Epithelial cell of proximal tubule (primary cell): ENCODE measurements at regions not wholly inside any gene's neighbourhood (a gene's known extent, or its start where the extent isn't known, plus 50 kb on each side); places are given as distances from the start of the nearest gene placed in this dataset.
A peak's percentile ranks its signal among the peaks of the same experiment; 100 is the strongest.

Experiments used
- DNase-seq: peaks from one replicate; pipeline ENCODE4 v3.0.0-alpha.2; 2011; ENCODE audit warnings: low read depth
- H3K4me3 ChIP-seq: 2 replicates; pipeline ENCODE4 v1.5.1; 2011; ENCODE audit warnings: low read depth, mild to moderate bottlenecking, low read length
- CTCF ChIP-seq: conservative IDR thresholded peaks from 2 replicates; pipeline ENCODE4 v1.5.1; 2012; ENCODE audit warnings: low read depth, mild to moderate bottlenecking, low read length

DNA sequence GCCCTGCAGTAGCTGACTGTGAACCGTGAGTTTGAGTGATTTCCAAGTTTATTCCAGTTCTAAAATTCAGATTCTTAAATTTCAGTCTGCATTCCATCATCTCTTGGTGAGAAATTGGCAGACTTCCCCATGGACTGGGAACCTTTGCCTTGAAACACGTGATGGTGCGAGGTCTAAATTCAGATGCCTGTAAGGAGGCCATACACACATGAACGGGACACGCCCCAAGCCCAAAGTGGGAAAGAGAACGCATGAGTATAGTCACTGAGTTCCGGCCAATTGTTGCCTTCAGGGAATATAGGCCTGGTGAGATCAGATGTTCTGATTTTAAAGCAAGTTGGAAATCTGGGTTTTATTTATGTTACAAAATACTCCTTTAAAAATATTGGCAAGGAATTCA is 1084.4 kb upstream of the WWC1 start:
- TF ChIP-seq CTCF: no peak
- no peak overlapping the region for H3K4me3 ChIP-seq
- DNase-seq: no peak

DNA sequence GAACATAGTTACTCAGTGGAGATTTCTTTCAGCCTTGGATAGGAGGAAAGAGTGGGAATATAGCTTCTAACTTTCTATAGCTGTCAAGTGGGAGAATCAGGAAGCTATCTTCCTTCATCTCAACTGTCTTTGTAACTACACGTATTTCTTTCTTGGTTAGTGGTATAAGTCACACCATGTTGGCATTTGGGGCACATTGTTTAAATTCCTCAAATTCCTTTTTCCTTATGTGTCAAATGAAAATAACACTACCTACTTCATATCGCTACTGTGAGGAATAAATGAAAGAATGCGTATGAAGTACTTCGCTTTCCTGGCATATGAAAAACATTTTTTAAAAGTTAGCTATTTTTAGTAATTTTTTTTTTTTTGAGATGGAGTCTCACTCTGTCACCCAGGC is 1082.5 kb upstream of the WWC1 start:
- no peak for DNase-seq
- H3K4me3 ChIP-seq: no peak overlapping the region
- no peak for TF ChIP-seq CTCF

DNA sequence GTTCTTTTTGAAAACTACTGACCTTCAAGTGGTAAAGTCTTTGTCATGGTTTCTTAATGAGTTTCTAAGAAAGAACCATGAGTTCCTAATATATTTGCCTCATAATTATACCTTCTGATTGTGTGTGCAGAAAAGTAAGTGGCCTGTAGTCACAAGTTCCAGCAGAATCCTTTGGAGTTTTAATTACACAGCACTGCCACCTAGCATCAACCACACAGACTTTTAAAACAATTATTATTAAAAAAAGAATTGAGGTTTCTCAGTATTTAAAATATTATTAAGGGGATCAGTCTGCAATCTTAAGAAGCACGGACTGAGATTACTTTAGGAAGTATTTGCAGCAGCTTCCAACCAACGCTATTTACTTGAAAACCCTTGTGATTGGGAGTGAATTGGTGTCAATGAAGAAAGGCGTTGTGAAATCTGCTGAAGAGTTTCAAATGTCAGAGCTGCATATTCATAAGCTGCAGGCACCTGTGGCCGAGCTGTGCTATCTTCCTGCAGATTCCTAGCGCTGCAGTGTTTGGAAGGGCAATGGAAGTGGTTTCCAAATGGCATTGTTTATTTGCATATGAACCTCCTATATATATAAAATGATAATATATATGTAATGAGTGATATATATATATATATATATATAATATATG is 1074.2 kb upstream of the WWC1 start:
- no peak overlapping the region for H3K4me3 ChIP-seq
- no peak for DNase-seq
- TF ChIP-seq CTCF: peak; percentile 34

DNA sequence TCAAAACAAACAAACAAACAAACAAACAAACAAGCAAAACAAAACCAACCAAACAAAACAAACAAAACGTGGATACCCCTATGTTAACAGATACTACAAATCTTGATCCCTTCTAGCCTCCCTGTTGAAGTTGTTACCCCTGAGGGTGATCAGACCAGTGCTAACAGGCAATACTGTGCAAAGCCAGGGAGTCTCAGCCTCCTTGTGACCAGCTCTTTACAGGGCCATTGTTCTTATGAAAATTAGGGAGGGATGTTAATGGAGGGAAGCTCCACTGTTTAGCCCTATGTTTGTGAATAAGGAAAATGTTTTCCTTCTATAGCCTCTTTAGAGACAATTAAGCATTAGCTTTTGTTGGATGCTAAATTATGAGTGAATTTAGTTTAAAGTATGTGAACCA is 1072.1 kb upstream of the WWC1 start:
- H3K4me3 ChIP-seq: no peak overlapping the region
- no peak for DNase-seq
- no peak for TF ChIP-seq CTCF

GRCh38 chr5:167226386-167226785 is 1065.1 kb upstream of the WWC1 start:
- H3K4me3 ChIP-seq: no peak overlapping the region
- no peak for DNase-seq
- no peak for TF ChIP-seq CTCF

- no peak for TF ChIP-seq CTCF
- no peak for DNase-seq
Measured at GRCh38 chr5:167228134-167228533, 1063.3 kb upstream of the WWC1 start.

GRCh38 chr5:167229751-167230150 is 1061.7 kb upstream of the WWC1 start:
- TF ChIP-seq CTCF: no peak
- DNase-seq: no peak
- no peak overlapping the region for H3K4me3 ChIP-seq

More at GRCh38 chr5:167228134-167228533, 1063.3 kb upstream of the WWC1 start:
- H3K4me3 ChIP-seq: no peak overlapping the region
